ENCODE measurements at regions not wholly inside any gene's neighbourhood (a gene's known extent, or its start where the extent isn't known, plus 50 kb on each side); places are given as distances from the start of the nearest gene placed in this dataset.
A peak's percentile ranks its signal among the peaks of the same experiment; 100 is the strongest.
"Not testable (repeated sequence)": the region's sequence is repeated elsewhere in the genome, so short reads cannot be mapped to it uniquely, and the experiment has no call there.

DNA sequence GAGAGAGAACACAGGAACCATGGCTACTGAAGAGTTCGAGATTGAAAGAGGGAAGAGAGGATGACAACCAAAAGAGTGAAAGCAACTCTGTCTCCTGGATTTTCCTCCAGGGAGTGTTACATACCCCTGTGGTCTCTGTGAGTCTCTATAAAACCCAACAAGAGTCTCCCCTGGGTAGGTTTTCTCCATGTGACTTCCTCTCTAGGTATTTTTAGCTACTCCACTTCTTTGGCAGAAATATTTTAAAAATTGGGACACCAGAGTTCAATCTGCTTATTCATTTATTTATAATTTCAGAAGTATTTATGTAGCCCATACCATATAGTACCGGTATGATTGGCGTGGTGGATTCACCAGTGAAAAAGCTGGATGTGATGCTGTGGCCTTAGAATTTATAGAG lies 671.7 kb upstream of the NR2F2 start:
- DNase-seq (ENCODE audit: low read depth) = no peak

DNA sequence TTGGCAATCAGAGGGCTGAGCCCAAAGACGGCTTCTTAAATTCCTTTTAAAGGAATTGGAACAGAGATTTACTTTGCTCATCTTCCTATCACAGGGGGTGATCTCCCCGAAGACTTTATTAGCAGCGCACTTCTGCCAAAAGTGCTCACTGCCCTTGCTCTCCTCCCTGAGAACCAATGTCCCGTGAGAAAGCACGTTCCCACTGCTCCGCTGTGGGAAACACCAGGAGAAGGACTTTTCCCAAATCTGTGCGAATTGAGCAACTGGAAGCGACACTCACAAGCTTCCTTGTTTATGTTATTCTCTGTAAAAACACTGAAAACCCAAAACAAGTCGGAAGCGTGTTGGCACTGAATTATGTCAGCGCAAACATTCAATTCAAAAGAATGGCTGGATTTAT lies 670.8 kb upstream of the NR2F2 start:
- no peak for DNase-seq (ENCODE audit: low read depth)

GRCh38 chr15:95662638-95663037 lies 667.9 kb upstream of the NR2F2 start:
- DNase-seq (ENCODE audit: low read depth) = no peak

GRCh38 chr15:95663156-95664100 lies 667.1 kb upstream of the NR2F2 start:
- no peak for DNase-seq (ENCODE audit: low read depth)

DNA sequence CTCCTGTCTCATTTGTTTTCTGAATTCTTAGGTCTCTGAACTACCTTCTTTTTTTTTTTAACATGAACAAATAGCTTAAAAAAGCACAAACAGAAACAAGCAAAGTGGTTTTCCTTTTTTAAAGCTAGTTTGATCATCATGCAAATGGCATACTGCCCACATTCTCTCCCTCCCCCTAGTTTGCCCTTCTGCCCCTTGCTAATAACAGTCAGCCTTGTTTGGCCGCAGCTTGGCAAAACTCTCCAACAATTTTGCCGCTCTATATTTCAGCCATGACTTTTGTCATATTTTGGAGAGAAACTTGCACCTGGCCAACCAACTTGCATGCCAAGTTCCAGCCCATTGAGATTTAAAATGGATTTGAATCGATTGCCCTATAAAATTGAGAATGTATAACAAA lies 666.0 kb upstream of the NR2F2 start:
- no peak for DNase-seq (ENCODE audit: low read depth)

DNA sequence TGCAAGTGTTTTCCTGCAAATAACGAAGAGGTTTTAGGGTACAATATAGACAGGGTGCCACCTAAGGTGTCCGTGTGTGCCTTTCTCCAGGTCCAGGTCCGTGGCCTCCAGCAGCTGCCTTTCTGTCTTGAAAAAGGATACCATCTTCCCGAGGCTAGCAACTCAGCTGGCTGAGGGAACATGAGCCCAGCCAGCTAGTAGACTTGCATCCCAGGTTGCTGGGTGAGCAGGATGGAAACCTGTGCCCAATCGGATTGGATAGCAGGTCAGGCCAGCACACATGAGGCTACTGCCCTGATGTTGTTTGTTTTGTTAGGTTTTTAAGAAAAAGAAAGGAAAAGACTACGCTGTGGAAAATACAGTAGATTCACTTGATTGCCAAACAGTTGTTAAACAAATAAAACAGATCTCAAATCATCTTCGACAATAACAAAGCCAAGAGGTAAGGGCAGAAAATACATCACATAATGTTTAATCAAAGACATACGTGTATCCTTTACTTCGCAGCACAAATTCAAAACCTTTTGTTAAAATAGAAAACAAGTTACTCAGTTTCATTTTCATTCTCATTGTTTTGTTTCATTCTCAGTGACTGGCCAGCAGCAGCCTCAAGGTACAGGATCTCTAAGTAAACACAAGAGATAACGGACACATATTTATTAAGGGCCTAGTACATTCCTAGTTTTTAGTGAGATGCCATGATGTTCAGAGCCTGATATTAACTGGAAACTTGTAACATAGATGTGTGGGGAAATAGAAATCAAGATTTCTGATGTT lies 661.2 kb upstream of the NR2F2 start:
- no peak for DNase-seq (ENCODE audit: low read depth)

GRCh38 chr15:95674031-95674430 lies 656.5 kb upstream of the NR2F2 start:
- no peak for DNase-seq (ENCODE audit: low read depth)

DNA sequence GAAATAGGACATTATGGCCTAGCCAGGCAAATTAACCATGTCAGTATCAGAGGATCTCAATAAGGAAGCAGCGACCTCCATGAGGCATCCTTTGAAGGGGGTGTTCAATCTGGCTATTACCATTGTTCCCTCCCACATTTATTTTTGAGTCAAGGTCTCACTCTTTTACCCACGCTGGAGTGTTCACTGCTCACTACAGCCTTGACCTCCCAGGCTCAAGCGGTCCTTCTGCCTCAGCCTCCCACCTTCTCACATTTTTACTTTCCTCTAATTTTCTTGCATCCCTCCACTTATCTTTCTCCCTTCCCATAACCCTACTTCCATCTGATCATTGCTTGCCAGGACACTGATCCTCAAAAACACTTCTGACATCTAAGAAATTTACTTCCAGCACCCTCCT lies 654.0 kb upstream of the NR2F2 start:
- DNase-seq (ENCODE audit: low read depth) = no peak

- DNase-seq (ENCODE audit: low read depth) = no peak
Observed at GRCh38 chr15:95679847-95680582, 650.5 kb upstream of the NR2F2 start.

DNA sequence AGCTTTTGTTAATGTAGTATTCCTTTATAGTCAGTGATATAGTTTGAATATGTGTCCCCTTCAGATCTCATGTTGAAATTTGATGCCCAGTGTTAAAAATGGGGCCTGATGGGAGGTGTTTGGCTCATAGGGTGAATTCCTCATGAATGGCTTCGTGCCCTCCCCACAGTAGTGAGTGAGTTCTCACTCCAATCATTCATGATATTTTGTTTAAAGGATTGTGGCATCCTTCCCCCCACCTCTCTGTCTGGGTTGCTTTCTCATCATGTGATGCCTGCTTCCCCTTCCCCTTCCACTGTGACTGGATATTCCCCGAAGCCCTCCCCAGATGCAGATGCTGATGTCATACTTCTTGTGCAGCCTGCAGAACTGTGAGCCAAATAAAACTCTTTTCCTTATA lies 649.8 kb upstream of the NR2F2 start:
- DNase-seq (ENCODE audit: low read depth) = no peak

DNA sequence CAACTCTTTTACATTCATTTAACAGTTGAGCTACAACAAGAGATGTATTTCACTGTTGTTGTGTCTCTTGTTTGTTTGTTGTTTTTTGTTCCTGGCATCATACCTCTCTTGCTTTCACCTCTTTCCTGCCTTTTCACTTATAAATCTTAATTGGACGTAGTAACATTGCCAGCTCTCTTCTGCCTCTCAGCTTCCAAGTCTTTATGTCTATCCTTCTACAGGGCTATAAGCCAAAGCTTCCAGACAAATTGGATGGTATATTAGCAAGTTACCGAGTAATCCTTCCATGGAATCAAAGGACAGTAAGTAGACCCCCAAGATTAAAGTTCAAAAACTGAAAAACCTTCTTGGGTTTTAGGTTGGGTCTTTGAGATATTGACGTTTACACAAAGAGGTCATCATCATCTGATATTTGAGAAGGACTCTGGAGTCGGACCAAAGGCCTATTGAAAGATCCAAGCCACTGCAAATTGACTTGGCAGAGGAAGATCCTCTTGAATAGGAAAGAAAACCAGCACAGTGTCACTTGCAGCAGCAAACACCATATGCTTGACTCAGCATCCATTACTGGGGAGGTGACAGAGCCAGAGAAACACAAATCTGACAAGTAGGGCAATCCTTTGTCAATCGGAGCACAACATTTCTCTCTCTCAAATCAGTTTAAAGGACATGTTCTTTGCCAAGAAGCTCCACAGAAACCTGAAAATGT lies 648.5 kb upstream of the NR2F2 start:
- DNase-seq (ENCODE audit: low read depth) = no peak

GRCh38 chr15:95684126-95684525 lies 646.4 kb upstream of the NR2F2 start:
- no peak for DNase-seq (ENCODE audit: low read depth)

DNA sequence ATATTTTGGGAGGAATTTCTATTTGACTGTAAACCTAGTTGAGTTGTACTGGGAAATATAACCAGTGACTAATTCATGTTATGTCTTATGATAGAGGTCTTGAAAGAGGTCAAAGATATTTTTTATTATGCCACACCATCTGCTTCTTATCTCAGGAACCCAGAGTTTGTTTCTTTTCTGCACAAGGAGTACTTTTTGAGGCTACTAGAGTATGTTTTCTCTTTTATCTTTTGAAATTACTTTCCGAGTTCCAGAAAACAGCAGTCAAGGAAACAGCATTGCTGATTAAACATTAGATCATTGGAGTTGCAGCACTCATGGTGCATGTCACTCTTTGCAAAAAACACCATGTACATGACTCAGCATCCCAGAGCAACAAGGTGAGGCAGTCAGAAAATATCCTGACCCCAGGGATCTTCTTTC lies 645.8 kb upstream of the NR2F2 start:
- DNase-seq (ENCODE audit: low read depth) = peak; percentile 31

GRCh38 chr15:95687061-95687460 lies 643.4 kb upstream of the NR2F2 start:
- DNase-seq (ENCODE audit: low read depth) = no peak

DNA sequence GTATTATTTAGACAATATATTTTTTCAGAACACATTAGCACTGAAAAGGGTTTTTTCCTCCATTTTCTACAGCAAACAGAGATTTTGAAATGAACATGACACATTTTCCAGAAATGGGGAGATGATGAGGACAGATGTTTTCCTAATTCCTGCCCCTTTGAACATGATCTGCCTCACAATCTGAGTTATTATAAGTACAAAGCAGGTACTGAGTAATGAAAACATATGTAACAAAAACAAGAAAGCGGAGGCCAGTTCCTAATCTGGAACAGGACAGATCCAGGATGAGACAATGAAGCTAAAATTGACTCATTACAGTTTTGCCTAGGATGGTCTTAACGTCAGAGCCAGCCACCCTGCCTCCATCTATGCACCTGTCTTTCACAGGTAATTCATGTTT lies 642.8 kb upstream of the NR2F2 start:
- no peak for DNase-seq (ENCODE audit: low read depth)

- DNase-seq (ENCODE audit: low read depth) = no peak
Observed at GRCh38 chr15:95690631-95691340, 639.7 kb upstream of the NR2F2 start.

- DNase-seq (ENCODE audit: low read depth) = no peak
Observed at GRCh38 chr15:95693917-95694316, 636.6 kb upstream of the NR2F2 start.

DNA sequence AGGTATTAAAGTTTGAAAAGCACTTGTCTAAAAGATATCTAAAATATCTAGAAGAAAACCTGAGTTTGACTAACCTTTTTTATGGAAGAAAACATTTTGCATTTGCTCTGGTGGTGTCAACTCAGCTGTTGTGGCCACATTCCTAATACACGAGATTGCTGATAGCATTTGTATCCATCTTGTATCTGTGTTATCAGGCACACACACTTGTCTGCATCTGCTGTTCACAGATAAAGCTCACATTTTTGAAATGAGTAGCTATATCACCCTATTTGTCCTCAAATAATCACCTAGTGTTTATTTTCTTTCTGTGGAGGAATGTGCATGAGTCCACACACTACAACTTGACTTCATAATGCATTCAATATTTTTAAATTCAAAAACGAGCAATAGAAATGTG lies 632.3 kb upstream of the NR2F2 start:
- DNase-seq (ENCODE audit: low read depth) = no peak

DNA sequence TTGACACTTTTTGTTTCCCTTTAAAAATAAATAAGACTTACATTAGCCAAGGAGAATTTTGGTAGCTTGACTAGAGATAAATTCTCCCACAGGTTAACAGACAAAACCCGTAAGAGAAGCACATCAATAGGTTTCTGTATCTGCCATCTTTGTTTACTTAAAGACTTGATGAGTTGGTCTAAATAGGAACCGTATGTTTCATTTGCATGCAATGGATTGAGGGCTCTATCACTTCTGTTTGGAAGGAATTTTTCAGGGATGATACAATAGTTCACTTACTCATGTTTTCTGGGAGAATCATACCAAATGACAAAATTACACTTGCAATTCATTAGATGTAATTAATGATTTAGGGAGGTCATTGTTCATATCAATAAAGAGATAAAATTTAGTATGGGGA lies 631.5 kb upstream of the NR2F2 start:
- no peak for DNase-seq (ENCODE audit: low read depth)

DNA sequence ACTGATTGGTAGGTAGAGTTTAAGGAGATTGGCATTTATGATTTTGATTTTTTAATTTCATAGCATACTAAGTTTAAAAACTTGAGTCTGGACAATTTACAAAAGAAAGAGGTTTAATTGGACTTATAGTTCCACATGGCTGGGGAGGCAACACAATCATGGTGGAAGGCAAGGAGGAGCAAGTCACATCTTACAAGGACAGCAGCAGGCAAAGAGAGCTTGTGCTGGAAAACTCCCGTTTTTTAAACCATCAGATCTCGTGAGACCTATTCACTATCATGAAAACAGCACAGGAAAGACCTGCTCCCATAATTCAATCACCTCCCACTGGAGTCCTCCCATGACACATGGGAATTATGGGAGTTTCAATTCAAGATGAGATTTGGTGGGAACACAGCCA lies 630.9 kb upstream of the NR2F2 start:
- no peak for DNase-seq (ENCODE audit: low read depth)

GRCh38 chr15:95700692-95701091 lies 629.8 kb upstream of the NR2F2 start:
- not testable (repeated sequence) for DNase-seq (ENCODE audit: low read depth)
